ENCODE measurements at regions not wholly inside any gene's neighbourhood (a gene's known extent, or its start where the extent isn't known, plus 50 kb on each side); places are given as distances from the start of the nearest gene placed in this dataset.

DNA sequence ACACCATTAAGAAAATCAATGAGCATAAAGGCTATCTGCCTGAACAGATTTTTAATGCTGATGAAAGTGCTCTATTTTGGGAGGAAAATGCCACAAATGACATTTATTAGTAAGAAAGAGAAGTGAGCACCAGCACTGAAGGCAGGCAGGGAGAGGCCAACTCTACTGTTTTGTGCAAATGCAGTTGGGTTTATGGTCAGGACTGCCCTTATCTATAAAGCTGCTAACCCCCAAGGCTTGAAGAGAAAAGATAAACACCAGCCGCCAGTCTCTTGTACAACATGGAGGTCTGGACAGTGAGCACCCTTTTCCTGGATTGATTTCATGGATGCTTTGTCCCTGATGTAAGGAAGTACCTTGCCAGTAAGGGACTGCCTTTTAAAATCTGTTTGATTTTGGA, 246.8 kb upstream of the SFSWAP start:
- TF ChIP-seq EZH2 (IDR thresholded peaks at IDR 0.05; ENCODE audit: low read length) = no peak
- TF ChIP-seq, protein P1, sequence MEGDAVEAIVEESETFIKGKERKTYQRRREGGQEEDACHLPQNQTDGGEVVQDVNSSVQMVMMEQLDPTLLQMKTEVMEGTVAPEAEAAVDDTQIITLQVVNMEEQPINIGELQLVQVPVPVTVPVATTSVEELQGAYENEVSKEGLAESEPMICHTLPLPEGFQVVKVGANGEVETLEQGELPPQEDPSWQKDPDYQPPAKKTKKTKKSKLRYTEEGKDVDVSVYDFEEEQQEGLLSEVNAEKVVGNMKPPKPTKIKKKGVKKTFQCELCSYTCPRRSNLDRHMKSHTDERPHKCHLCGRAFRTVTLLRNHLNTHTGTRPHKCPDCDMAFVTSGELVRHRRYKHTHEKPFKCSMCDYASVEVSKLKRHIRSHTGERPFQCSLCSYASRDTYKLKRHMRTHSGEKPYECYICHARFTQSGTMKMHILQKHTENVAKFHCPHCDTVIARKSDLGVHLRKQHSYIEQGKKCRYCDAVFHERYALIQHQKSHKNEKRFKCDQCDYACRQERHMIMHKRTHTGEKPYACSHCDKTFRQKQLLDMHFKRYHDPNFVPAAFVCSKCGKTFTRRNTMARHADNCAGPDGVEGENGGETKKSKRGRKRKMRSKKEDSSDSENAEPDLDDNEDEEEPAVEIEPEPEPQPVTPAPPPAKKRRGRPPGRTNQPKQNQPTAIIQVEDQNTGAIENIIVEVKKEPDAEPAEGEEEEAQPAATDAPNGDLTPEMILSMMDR (optimal IDR thresholded peaks at IDR 0.05 in 1 of 3, IDR thresholded peaks at IDR 0.05 in 1 of 3, conservative IDR thresholded peaks at IDR 0.05 in 1 of 3; ENCODE audit: extremely low read depth in 1 of 3, insufficient read depth in 2 of 3, low read length in 3 of 3) = no peak
- Histone ChIP-seq H3K27me3 (ENCODE audit: control insufficient read depth, extremely low read depth, insufficient read depth, low read length) (peaks cover 5% of the 10 kb centered on the region), H3K4me2 (ENCODE audit: control insufficient read depth, extremely low read depth, insufficient read depth, low read depth, low read length) (no peak overlapping the region), H2AFZ (ENCODE audit: control insufficient read depth, low read length) (no peak overlapping the region), H3K9ac (ENCODE audit: control insufficient read depth, extremely low read depth, insufficient read depth, low read length) (no peak overlapping the region), H3K27ac (ENCODE audit: control insufficient read depth, insufficient read depth, low read length) (no peak overlapping the region), H4K20me1 (ENCODE audit: control insufficient read depth, extremely low read depth, insufficient read depth, low read length) (no peaks in the 10 kb centered on the region), H3K36me3 (ENCODE audit: control insufficient read depth in 2 of 2, extremely low read depth in 1 of 2, insufficient read depth in 2 of 2, low read length in 2 of 2) (no peaks in the 10 kb centered on the region), H3K79me2 (ENCODE audit: control insufficient read depth, insufficient read depth, low read length) (no peaks in the 10 kb centered on the region), H3K4me3 (ENCODE audit: control insufficient read depth in 2 of 3, extremely low read depth in 1 of 3, insufficient read depth in 2 of 3, low read depth in 1 of 3, low read length in 3 of 3) (no peak overlapping the region), H3K4me1 (ENCODE audit: control insufficient read depth, extremely low read depth, insufficient read depth, low read length) (no peaks in the 10 kb centered on the region), H3K9me3 (ENCODE audit: control insufficient read depth, low read depth, low read length) (no peaks in the 10 kb centered on the region), H3K9me1 (ENCODE audit: control insufficient read depth, extremely low read depth, insufficient read depth, low read length) (no peaks in the 10 kb centered on the region)
- dilution Hi-C loops (cut with MboI; ENCODE audit: extremely low pct_ligation_motif_present, low sequenced_read_pairs) = no loop called here
- no peak for FAIRE-seq
- no peak for DNase-seq (ENCODE audit: low read depth, low spot score)

DNA sequence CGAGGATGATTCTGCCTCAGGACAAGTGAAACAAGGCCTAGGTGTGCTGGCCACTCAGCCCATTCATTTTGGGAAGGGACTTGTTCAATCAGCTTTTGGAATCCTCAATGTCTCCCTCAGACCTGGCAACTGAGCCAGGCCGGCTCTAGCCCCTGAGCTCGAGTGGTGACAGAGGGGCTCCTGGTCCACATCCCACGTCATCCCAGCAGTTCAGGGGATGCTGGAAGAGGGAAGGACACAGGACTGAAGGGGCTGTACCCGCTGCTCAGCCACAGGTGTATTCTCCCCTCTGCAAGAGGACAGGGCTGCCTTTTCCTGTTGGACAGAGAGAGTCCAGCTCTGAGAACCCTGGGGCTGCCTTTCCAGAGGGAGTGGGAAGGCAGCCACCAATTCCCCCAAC, 244.6 kb upstream of the SFSWAP start:
- FAIRE-seq (no peak), DNase-seq (ENCODE audit: low read depth, low spot score) (no peak)
- H3K4me2 ChIP-seq (ENCODE audit: control insufficient read depth, extremely low read depth, insufficient read depth, low read depth, low read length) = no peak overlapping the region
- no peaks in the 10 kb centered on the region for H3K9me1 ChIP-seq (ENCODE audit: control insufficient read depth, extremely low read depth, insufficient read depth, low read length)
- H3K9me3 ChIP-seq (ENCODE audit: control insufficient read depth, low read depth, low read length) = no peaks in the 10 kb centered on the region
- H3K4me3 ChIP-seq (ENCODE audit: control insufficient read depth in 2 of 3, extremely low read depth in 1 of 3, insufficient read depth in 2 of 3, low read depth in 1 of 3, low read length in 3 of 3) = no peak overlapping the region
- no peaks in the 10 kb centered on the region for H3K36me3 ChIP-seq (ENCODE audit: control insufficient read depth in 2 of 2, extremely low read depth in 1 of 2, insufficient read depth in 2 of 2, low read length in 2 of 2)
- H4K20me1 ChIP-seq (ENCODE audit: control insufficient read depth, extremely low read depth, insufficient read depth, low read length) = no peaks in the 10 kb centered on the region
- no peaks in the 10 kb centered on the region for H3K27me3 ChIP-seq (ENCODE audit: control insufficient read depth, extremely low read depth, insufficient read depth, low read length)
- no peaks in the 10 kb centered on the region for H3K4me1 ChIP-seq (ENCODE audit: control insufficient read depth, extremely low read depth, insufficient read depth, low read length)
- H2AFZ ChIP-seq (ENCODE audit: control insufficient read depth, low read length) = no peak overlapping the region
- dilution Hi-C loops (cut with MboI; ENCODE audit: extremely low pct_ligation_motif_present, low sequenced_read_pairs) = no loop called here
- H3K9ac ChIP-seq (ENCODE audit: control insufficient read depth, extremely low read depth, insufficient read depth, low read length) = no peak overlapping the region
- H3K27ac ChIP-seq (ENCODE audit: control insufficient read depth, insufficient read depth, low read length) = no peak overlapping the region
- no peak for TF ChIP-seq EZH2 (IDR thresholded peaks at IDR 0.05; ENCODE audit: low read length)
- TF ChIP-seq, protein P1 (optimal IDR thresholded peaks at IDR 0.05 in 1 of 3, IDR thresholded peaks at IDR 0.05 in 1 of 3, conservative IDR thresholded peaks at IDR 0.05 in 1 of 3; ENCODE audit: extremely low read depth in 1 of 3, insufficient read depth in 2 of 3, low read length in 3 of 3) = no peak
- no peaks in the 10 kb centered on the region for H3K79me2 ChIP-seq (ENCODE audit: control insufficient read depth, insufficient read depth, low read length)

Measured in keratinocyte (primary cell).